ENCODE measurements at regions not wholly inside any gene's neighbourhood (a gene's known extent, or its start where the extent isn't known, plus 50 kb on each side); places are given as distances from the start of the nearest gene placed in this dataset.

GRCh38 chr4:177051473-177052060 is 258.1 kb upstream of the NEIL3 start:
- Histone ChIP-seq H3K27ac (no peak overlapping the region), H3K9ac (ENCODE audit: insufficient read length) (no peak overlapping the region), H3K36me3 (ENCODE audit: insufficient read depth, low read length) (no peaks in the 10 kb centered on the region), H3K9me3 (ENCODE audit: low read depth, low read length) (no peaks in the 10 kb centered on the region), H3K4me3 (no peak overlapping the region)
- DNase-seq (ENCODE audit: low read depth, low spot score) = peak; percentile 8
- no peak for TF ChIP-seq FOXP2 (optimal IDR thresholded peaks at IDR 0.05; ENCODE audit: control extremely low read depth, extremely low read length, insufficient read depth)
- TF ChIP-seq EZH2 (IDR thresholded peaks at IDR 0.05) = no peak

- H3K9ac ChIP-seq (ENCODE audit: insufficient read length) = no peak overlapping the region
- H3K9me3 ChIP-seq (ENCODE audit: low read depth, low read length) = no peaks in the 10 kb centered on the region
- H3K27ac ChIP-seq = no peak overlapping the region
- TF ChIP-seq POLR2AphosphoS5 (IDR thresholded peaks at IDR 0.05; ENCODE audit: borderline replicate concordance, low read depth, low read length) = no peak
- no peak for TF ChIP-seq EZH2 (IDR thresholded peaks at IDR 0.05)
- no peak for TF ChIP-seq FOXP2 (optimal IDR thresholded peaks at IDR 0.05; ENCODE audit: control extremely low read depth, extremely low read length, insufficient read depth)
- DNase-seq (ENCODE audit: low read depth, low spot score) = no peak
- no peak overlapping the region for H3K4me3 ChIP-seq
- no peaks in the 10 kb centered on the region for H3K36me3 ChIP-seq (ENCODE audit: insufficient read depth, low read length)
These were observed 257.3 kb upstream of the NEIL3 start for GRCh38 chr4:177052211-177052934.

GRCh38 chr4:177057186-177057585 is 252.5 kb upstream of the NEIL3 start:
- Histone ChIP-seq H3K9me3 (ENCODE audit: low read depth, low read length) (peaks cover 3% of the 10 kb centered on the region; the same call in 1 of the 2 replicates), H3K36me3 (ENCODE audit: insufficient read depth, low read length) (no peaks in the 10 kb centered on the region), H3K4me3 (no peak overlapping the region), H3K9ac (ENCODE audit: insufficient read length) (no peak overlapping the region), H3K27ac (no peak overlapping the region)
- DNase-seq (ENCODE audit: low read depth, low spot score) = no peak
- TF ChIP-seq FOXP2 (optimal IDR thresholded peaks at IDR 0.05; ENCODE audit: control extremely low read depth, extremely low read length, insufficient read depth) (no peak), EZH2 (IDR thresholded peaks at IDR 0.05) (no peak), POLR2AphosphoS5 (IDR thresholded peaks at IDR 0.05; ENCODE audit: borderline replicate concordance, low read depth, low read length) (no peak)

GRCh38 chr4:177064116-177064515 is 245.6 kb upstream of the NEIL3 start:
- no peak for TF ChIP-seq EZH2 (IDR thresholded peaks at IDR 0.05)
- TF ChIP-seq POLR2AphosphoS5 (IDR thresholded peaks at IDR 0.05; ENCODE audit: borderline replicate concordance, low read depth, low read length) = no peak
- no peak for TF ChIP-seq FOXP2 (optimal IDR thresholded peaks at IDR 0.05; ENCODE audit: control extremely low read depth, extremely low read length, insufficient read depth)
- Histone ChIP-seq H3K36me3 (ENCODE audit: insufficient read depth, low read length) (no peaks in the 10 kb centered on the region), H3K9ac (ENCODE audit: insufficient read length) (no peak overlapping the region), H3K4me3 (no peak overlapping the region), H3K9me3 (ENCODE audit: low read depth, low read length) (no peaks in the 10 kb centered on the region), H3K27ac (no peak overlapping the region)
- no peak for DNase-seq (ENCODE audit: low read depth, low spot score)

- TF ChIP-seq FOXP2 (optimal IDR thresholded peaks at IDR 0.05; ENCODE audit: control extremely low read depth, extremely low read length, insufficient read depth) (no peak), POLR2AphosphoS5 (IDR thresholded peaks at IDR 0.05; ENCODE audit: borderline replicate concordance, low read depth, low read length) (no peak), EZH2 (IDR thresholded peaks at IDR 0.05) (no peak)
- no peaks in the 10 kb centered on the region for H3K9me3 ChIP-seq (ENCODE audit: low read depth, low read length)
- no peak overlapping the region for H3K27ac ChIP-seq
- H3K4me3 ChIP-seq = no peak overlapping the region
- H3K36me3 ChIP-seq (ENCODE audit: insufficient read depth, low read length) = no peaks in the 10 kb centered on the region
- no peak for DNase-seq (ENCODE audit: low read depth, low spot score)
- H3K9ac ChIP-seq (ENCODE audit: insufficient read length) = no peak overlapping the region
These were observed 244.8 kb upstream of the NEIL3 start for GRCh38 chr4:177064729-177065394.

DNA sequence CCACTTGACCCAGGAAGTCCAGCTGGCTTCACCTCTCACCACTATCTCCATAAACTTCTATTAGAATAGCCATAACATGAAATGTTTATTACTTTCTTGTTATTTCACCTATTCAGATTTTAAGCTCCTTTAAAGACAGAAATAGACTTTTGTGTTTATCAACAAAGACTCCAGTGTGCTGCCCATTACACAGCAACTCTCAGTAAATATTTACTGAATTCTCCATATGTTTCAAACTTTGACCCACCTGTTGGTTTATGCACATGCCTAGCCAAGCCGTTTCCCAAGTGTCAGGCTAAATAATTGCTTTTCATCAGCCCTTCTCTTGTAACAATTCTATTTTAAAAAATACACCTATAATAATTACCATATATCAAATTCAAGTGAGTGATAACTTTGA is 242.9 kb upstream of the NEIL3 start:
- no peaks in the 10 kb centered on the region for H3K9me3 ChIP-seq (ENCODE audit: low read depth, low read length)
- H3K27ac ChIP-seq = no peak overlapping the region
- DNase-seq (ENCODE audit: low read depth, low spot score) = no peak
- H3K36me3 ChIP-seq (ENCODE audit: insufficient read depth, low read length) = no peaks in the 10 kb centered on the region
- H3K9ac ChIP-seq (ENCODE audit: insufficient read length) = no peak overlapping the region
- H3K4me3 ChIP-seq = no peak overlapping the region
- TF ChIP-seq EZH2 (IDR thresholded peaks at IDR 0.05) = no peak
- TF ChIP-seq POLR2AphosphoS5 (IDR thresholded peaks at IDR 0.05; ENCODE audit: borderline replicate concordance, low read depth, low read length) = no peak
- TF ChIP-seq FOXP2 (optimal IDR thresholded peaks at IDR 0.05; ENCODE audit: control extremely low read depth, extremely low read length, insufficient read depth) = no peak

DNA sequence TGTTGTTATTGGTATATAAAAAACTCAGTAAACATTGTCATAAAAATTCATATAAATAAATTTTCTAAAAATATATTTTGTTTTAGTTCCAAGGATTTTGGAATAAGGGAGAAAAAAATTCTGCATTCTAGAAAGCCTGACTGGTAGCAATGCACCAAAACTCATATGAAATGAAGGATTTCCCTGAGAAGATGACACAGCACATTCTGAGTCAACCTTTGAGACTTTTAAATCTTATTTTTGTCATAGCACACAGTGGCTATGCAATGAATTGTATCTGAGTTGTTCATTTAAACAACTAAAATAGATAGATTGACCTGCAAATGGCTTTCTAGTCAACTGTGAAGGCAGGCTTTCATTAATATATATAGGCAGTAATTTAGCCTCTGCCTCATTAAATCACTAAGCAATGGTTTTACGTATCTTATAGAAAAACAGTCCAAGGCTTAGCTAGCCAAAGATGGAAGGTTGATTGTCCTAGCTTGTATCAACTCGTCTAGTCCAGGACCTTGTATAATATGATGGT is 239.1 kb upstream of the NEIL3 start:
- H3K4me3 ChIP-seq = no peak overlapping the region
- no peaks in the 10 kb centered on the region for H3K36me3 ChIP-seq (ENCODE audit: insufficient read depth, low read length)
- no peak overlapping the region for H3K9ac ChIP-seq (ENCODE audit: insufficient read length)
- no peak overlapping the region for H3K27ac ChIP-seq
- no peak for TF ChIP-seq FOXP2 (optimal IDR thresholded peaks at IDR 0.05; ENCODE audit: control extremely low read depth, extremely low read length, insufficient read depth)
- no peak for TF ChIP-seq EZH2 (IDR thresholded peaks at IDR 0.05)
- no peak for TF ChIP-seq POLR2AphosphoS5 (IDR thresholded peaks at IDR 0.05; ENCODE audit: borderline replicate concordance, low read depth, low read length)
- DNase-seq (ENCODE audit: low read depth, low spot score) = no peak
- H3K9me3 ChIP-seq (ENCODE audit: low read depth, low read length) = no peaks in the 10 kb centered on the region
